IMR-90 (cell line): ENCODE measurements at regions not wholly inside any gene's neighbourhood (a gene's known extent, or its start where the extent isn't known, plus 50 kb on each side); places are given as distances from the start of the nearest gene placed in this dataset.

Source experiments
- ATAC-seq: fragments of 200-7000 bp; cut with Tn5 transposase; 2 replicates; pipeline ENCODE4 v1.9.1; 2020; ENCODE audit warnings: low read depth, mild to moderate bottlenecking, moderate library complexity
- BruUV-seq: library from RNA; stranded (reverse); fragments of 400-500 nt; replicated peaks from 2 replicates; lab custom pipeline; 2021; lab: Mats Ljungman, UMichigan
- CTCF ChIA-PET: fragments of 300-600 bp; formaldehyde crosslinking; extraction: SDS; loops from one replicate; lab custom pipeline; 2021; ENCODE audit warnings: antibody characterized with exemption; lab: Yijun Ruan, JAX
- POLR2A ChIA-PET: fragments of 300-600 bp; sonication (Branson Sonifier 250); formaldehyde crosslinking; loops from one replicate; lab custom pipeline; 2022; ENCODE audit warnings: antibody characterized with exemption; ENCODE audit not compliant: unreplicated experiment; lab: Charles Lee
- DNase-seq: peaks from one replicate; pipeline ENCODE4 v3.0.0; 2013
- H2AFZ ChIP-seq: replicated peaks from 2 replicates; pipeline ENCODE3; 2013; ENCODE audit warnings: low read length, mild to moderate bottlenecking; ENCODE audit not compliant: poor library complexity
- H2AK5ac ChIP-seq: 2 replicates; pipeline ENCODE4 v1.6.1; 2013; ENCODE audit warnings: low read depth, low read length, inconsistent platforms
- H2AK9ac ChIP-seq: replicated peaks from 2 replicates; pipeline ENCODE3; 2013; ENCODE audit warnings: mild to moderate bottlenecking, low read depth, low read length, moderate library complexity; ENCODE audit not compliant: poor library complexity
- H2BK120ac ChIP-seq: 2 replicates; pipeline ENCODE4 v1.6.1; 2013; ENCODE audit warnings: low read depth, low read length, inconsistent platforms
- H2BK15ac ChIP-seq: 3 replicates; pipeline ENCODE4 v1.6.1; 2013; ENCODE audit warnings: low read depth, low read length, inconsistent platforms
- H2BK20ac ChIP-seq: 2 replicates; pipeline ENCODE4 v1.6.1; 2013; ENCODE audit warnings: low read depth, mild to moderate bottlenecking, inconsistent platforms, low read length, moderate library complexity
- H2BK5ac ChIP-seq: 2 replicates; pipeline ENCODE4 v1.6.1; 2013; ENCODE audit warnings: mild to moderate bottlenecking, low read depth, low read length, inconsistent platforms; ENCODE audit not compliant: poor library complexity, severe bottlenecking
- H3K14ac ChIP-seq: replicated peaks from 2 replicates; pipeline ENCODE4 v1.6.1; 2013; ENCODE audit warnings: low read depth, low read length, inconsistent platforms
- H3K18ac ChIP-seq: 2 replicates; pipeline ENCODE4 v1.6.1; 2013; ENCODE audit warnings: low read depth, low read length, control low read depth
- H3K23ac ChIP-seq: 2 replicates; pipeline ENCODE4 v1.6.1; 2013; ENCODE audit warnings: low read depth, low read length, inconsistent platforms
- H3K27ac ChIP-seq: 2 replicates; pipeline ENCODE4 v1.5.1; 2013; ENCODE audit warnings: mild to moderate bottlenecking, control low read depth, low read length; ENCODE audit not compliant: insufficient read depth
- H3K27me3 ChIP-seq: 2 replicates; pipeline ENCODE4 v1.6.1; 2013; ENCODE audit warnings: low read length; ENCODE audit not compliant: control insufficient read depth, insufficient read depth
- H3K36me3 ChIP-seq: 2 replicates; pipeline ENCODE4 v1.6.1; 2013; ENCODE audit warnings: low read length, mixed read lengths; ENCODE audit not compliant: control insufficient read depth, insufficient read depth
- H3K4ac ChIP-seq: 2 replicates; pipeline ENCODE4 v1.6.1; 2013; ENCODE audit warnings: low read depth, low read length, inconsistent platforms
- H3K4me1 ChIP-seq: 2 replicates; pipeline ENCODE4 v1.6.1; 2013; ENCODE audit warnings: low read length, mixed read lengths; ENCODE audit not compliant: control insufficient read depth, insufficient read depth
- H3K4me2 ChIP-seq: 2 replicates; pipeline ENCODE4 v1.6.1; 2013; ENCODE audit warnings: low read depth, mild to moderate bottlenecking, control low read depth, low read length, moderate library complexity
- H3K4me3 ChIP-seq: 2 replicates; pipeline ENCODE4 v1.5.1; 2013; ENCODE audit warnings: low read depth, mild to moderate bottlenecking, control low read depth, low read length, moderate library complexity; ENCODE audit not compliant: insufficient read depth
- H3K56ac ChIP-seq: 2 replicates; pipeline ENCODE4 v1.6.1; 2013; ENCODE audit warnings: low read length, inconsistent platforms; ENCODE audit not compliant: insufficient read depth; ENCODE audit errors: extremely low read depth
- H3K79me1 ChIP-seq, 2 experiments: 2 replicates each; pipeline ENCODE4 v1.6.1; 2013; ENCODE audit warnings: low read length in 2 of 2, inconsistent platforms in 1 of 2, low read depth in 1 of 2
- H3K9ac ChIP-seq: 2 replicates; pipeline ENCODE4 v1.6.1; 2013; ENCODE audit warnings: low read depth, low read length, control low read depth
- H3K9me1 ChIP-seq: 2 replicates; pipeline ENCODE4 v1.6.1; 2013; ENCODE audit warnings: low read length, inconsistent platforms; ENCODE audit not compliant: insufficient read depth
- H3K9me3 ChIP-seq: 2 replicates; pipeline ENCODE4 v1.6.1; 2013; ENCODE audit warnings: low read length; ENCODE audit not compliant: control insufficient read depth, insufficient read depth
- H4K20me1 ChIP-seq: 2 replicates; pipeline ENCODE4 v1.6.1; 2013; ENCODE audit warnings: low read length, inconsistent platforms; ENCODE audit not compliant: insufficient read depth
- H4K5ac ChIP-seq: 2 replicates; pipeline ENCODE4 v1.6.1; 2013; ENCODE audit warnings: mild to moderate bottlenecking, low read depth, low read length, control low read depth
- H4K8ac ChIP-seq, 2 experiments: 2 replicates each; pipeline ENCODE4 v1.6.1; 2013; ENCODE audit warnings: low read depth in 2 of 2, low read length in 2 of 2, control low read depth in 1 of 2, inconsistent platforms in 1 of 2
- H4K91ac ChIP-seq: 2 replicates; pipeline ENCODE4 v1.6.1; 2013; ENCODE audit warnings: low read depth, low read length, inconsistent platforms; ENCODE audit not compliant: insufficient read depth
- BHLHE40 ChIP-seq: fragments of 150-350 bp; IDR thresholded peaks from 2 replicates; pipeline ENCODE4 v1.6.1; 2016; ENCODE audit warnings: mild to moderate bottlenecking, low read depth, low read length
- CEBPB ChIP-seq: IDR thresholded peaks from 2 replicates; pipeline ENCODE4 v1.6.1; 2012; ENCODE audit warnings: low read depth, low read length, improper control_type of control experiment
- CHD1 ChIP-seq: IDR thresholded peaks from 2 replicates; pipeline ENCODE4 v1.6.1; 2012; ENCODE audit warnings: low read depth, low read length, improper control_type of control experiment
- CTCF ChIP-seq: conservative IDR thresholded peaks from 2 replicates; pipeline ENCODE4 v1.5.1; 2012; ENCODE audit warnings: mild to moderate bottlenecking, low read depth, low read length, improper control_type of control experiment
- ELK1 ChIP-seq: fragments of 150-350 bp; IDR thresholded peaks from 2 replicates; pipeline ENCODE4 v1.6.1; 2016; ENCODE audit warnings: low read depth, mild to moderate bottlenecking, low read length, moderate library complexity, borderline replicate concordance
- FOS ChIP-seq: fragments of 150-350 bp; IDR thresholded peaks from 2 replicates; pipeline ENCODE4 v1.6.1; 2016; ENCODE audit warnings: low read depth, low read length
- MAFK ChIP-seq: IDR thresholded peaks from 2 replicates; pipeline ENCODE4 v1.6.1; 2012; ENCODE audit warnings: low read depth, low read length, improper control_type of control experiment
- MAZ ChIP-seq: IDR thresholded peaks from 2 replicates; pipeline ENCODE4 v1.6.1; 2012; ENCODE audit warnings: low read depth, mild to moderate bottlenecking, low read length, improper control_type of control experiment, moderate library complexity, borderline replicate concordance
- MXI1 ChIP-seq: IDR thresholded peaks from 2 replicates; pipeline ENCODE4 v1.6.1; 2012; ENCODE audit warnings: low read depth, mild to moderate bottlenecking, low read length, moderate library complexity, borderline replicate concordance
- NFE2L2 ChIP-seq: fragments of 150-350 bp; IDR thresholded peaks from 2 replicates; pipeline ENCODE4 v1.6.1; 2016; ENCODE audit warnings: low read depth, mild to moderate bottlenecking, low read length
- POLR2A ChIP-seq: IDR thresholded peaks from 2 replicates; pipeline ENCODE4 v1.6.1; 2012; ENCODE audit warnings: mild to moderate bottlenecking, low read depth, low read length
- RAD21 ChIP-seq: IDR thresholded peaks from 2 replicates; pipeline ENCODE4 v1.6.1; 2012; ENCODE audit warnings: low read length, improper control_type of control experiment
- RCOR1 ChIP-seq: IDR thresholded peaks from 2 replicates; pipeline ENCODE4 v1.6.1; 2012; ENCODE audit warnings: mild to moderate bottlenecking, low read length, improper control_type of control experiment; ENCODE audit not compliant: insufficient replicate concordance
- RFX5 ChIP-seq: IDR thresholded peaks from 2 replicates; pipeline ENCODE4 v1.8.0; 2012; ENCODE audit warnings: low read depth, mild to moderate bottlenecking, low read length, moderate library complexity
- SMC3 ChIP-seq: fragments of 150-350 bp; IDR thresholded peaks from 2 replicates; pipeline ENCODE4 v1.6.1; 2016; ENCODE audit warnings: low read depth, mild to moderate bottlenecking, antibody characterized with exemption, low read length, moderate library complexity
- dilution Hi-C: fragments of 300-500 bp; cut with HindIII; formaldehyde crosslinking; loops from one replicate; pipeline ENCODE4 v1.14.3; 2018; ENCODE audit warnings: low sequenced_read_pairs; ENCODE audit not compliant: unreplicated experiment
- in situ Hi-C: fragments of 300-500 bp; cut with MboI; formaldehyde crosslinking; loops from 3 replicates; pipeline ENCODE4 v1.14.3; 2019; ENCODE audit warnings: low sequenced_read_pairs, inconsistent platforms, mixed read lengths
- intact Hi-C: fragments of 100-400 bp; cut with micrococcal nuclease; formaldehyde crosslinking; loops from 2 replicates; pipeline ENCODE4 v1.10.0; 2022

- intact Hi-C loops (no loop called here), dilution Hi-C loops (no loop called here), in situ Hi-C loops (no loop called here)
- Histone ChIP-seq H2BK20ac (no peak overlapping the region), H4K20me1 (no peaks in the 10 kb centered on the region), H3K14ac (no peak overlapping the region), H2AFZ (no peak overlapping the region), H3K4me3 (no peak overlapping the region), H3K4ac (no peak overlapping the region), H3K4me1 (no peaks in the 10 kb centered on the region), H3K27ac (no peak overlapping the region), H3K23ac (no peak overlapping the region), H2BK120ac (no peak overlapping the region), H4K5ac (no peak overlapping the region), H2AK9ac (no peak overlapping the region), H3K4me2 (no peak overlapping the region), H2AK5ac (no peak overlapping the region), H2BK5ac (no peak overlapping the region), H3K18ac (no peak overlapping the region), H3K56ac (no peak overlapping the region), H3K27me3 (no peaks in the 10 kb centered on the region), H2BK15ac (no peak overlapping the region), H3K9me3 (no peaks in the 10 kb centered on the region), H3K36me3 (no peaks in the 10 kb centered on the region), H4K8ac (no peak overlapping the region), H3K79me1 (no peaks in the 10 kb centered on the region), H3K9me1 (no peaks in the 10 kb centered on the region), H3K9ac (no peak overlapping the region), H4K91ac (no peak overlapping the region)
- ChIA-PET POLR2A (no interaction called here), CTCF (no interaction called here)
- BruUV-seq, result no TSS peak
- no peak for TF ChIP-seq MXI1
- no peak for TF ChIP-seq POLR2A
- TF ChIP-seq CTCF, result no peak
- no peak for TF ChIP-seq RCOR1
- TF ChIP-seq SMC3, result no peak
- no peak for TF ChIP-seq CEBPB
- TF ChIP-seq MAFK, result no peak
- no peak for TF ChIP-seq CHD1
- TF ChIP-seq NFE2L2, result no peak
- no peak for TF ChIP-seq RFX5
- TF ChIP-seq RAD21, result no peak
- no peak for TF ChIP-seq ELK1
- TF ChIP-seq MAZ, result no peak
- no peak for TF ChIP-seq BHLHE40
- no peak for TF ChIP-seq FOS
- no peak for ATAC-seq
- DNase-seq, result no peak
Observed at GRCh38 chr4:57985161-57985560, 875.0 kb upstream of the IGFBP7 start.
